ENCODE measurements at regions not wholly inside any gene's neighbourhood (a gene's known extent, or its start where the extent isn't known, plus 50 kb on each side); places are given as distances from the start of the nearest gene placed in this dataset.

- Histone ChIP-seq H3K9me3 (ENCODE audit: control insufficient read depth, insufficient read depth, low read depth, low read length) (no peaks in the 10 kb centered on the region), H3K4me3 (ENCODE audit: low read depth, low read length) (no peak overlapping the region), H3K4me1 (ENCODE audit: control insufficient read depth, insufficient read depth, low read length) (no peaks in the 10 kb centered on the region), H3K36me3 (ENCODE audit: control insufficient read depth in 2 of 2, insufficient read depth in 1 of 2, low read length in 2 of 2) (no peaks in the 10 kb centered on the region), H3K27ac (ENCODE audit: extremely low read depth, low read depth, low read length) (no peak overlapping the region)
- ChIA-PET POLR2A (no interaction called here), CTCF (interaction anchor here (0.6 kb wide), 1 partner anchor 873 kb away, joined by 3 read pairs; no protein-coding TSS in a partner anchor)
- no peak for TF ChIP-seq SETDB1 (IDR thresholded peaks at IDR 0.05; ENCODE audit: insufficient read length, low read length)
- TF ChIP-seq MZF1 (tag by site-specific recombination; IDR thresholded peaks at IDR 0.05; ENCODE audit: borderline replicate concordance) = no peak
- TF ChIP-seq ZNF449 (tag by site-specific recombination; IDR thresholded peaks at IDR 0.05) = no peak
- no peak for TF ChIP-seq ZNF660 (tag by site-specific recombination; IDR thresholded peaks at IDR 0.05)
- TF ChIP-seq ZNF76 (tag by site-specific recombination; IDR thresholded peaks at IDR 0.05; ENCODE audit: borderline replicate concordance, low read depth) = no peak
- no peak for TF ChIP-seq SCRT2 (tag by site-specific recombination; IDR thresholded peaks at IDR 0.05)
- TF ChIP-seq BCL6B (tag by site-specific recombination; IDR thresholded peaks at IDR 0.05) = no peak
- TF ChIP-seq ZNF792 (tag by site-specific recombination; IDR thresholded peaks at IDR 0.05) = no peak
- no peak for TF ChIP-seq ZBTB21 (tag by site-specific recombination; IDR thresholded peaks at IDR 0.05)
- TF ChIP-seq SCRT1 (tag by site-specific recombination; IDR thresholded peaks at IDR 0.05; ENCODE audit: borderline replicate concordance) = no peak
- no peak for TF ChIP-seq ZNF221 (tag by site-specific recombination; IDR thresholded peaks at IDR 0.05; ENCODE audit: borderline replicate concordance)
Observed at GRCh38 chr1:239169276-239169675, 217.1 kb upstream of the CHRM3 start.

- ChIA-PET POLR2A (no interaction called here), CTCF (interaction anchor here (0.6 kb wide), 1 partner anchor 68 kb away, joined by 3 read pairs; no protein-coding TSS in a partner anchor)
- no peaks in the 10 kb centered on the region for H3K36me3 ChIP-seq (ENCODE audit: control insufficient read depth in 2 of 2, insufficient read depth in 1 of 2, low read length in 2 of 2)
- no peaks in the 10 kb centered on the region for H3K9me3 ChIP-seq (ENCODE audit: control insufficient read depth, insufficient read depth, low read depth, low read length)
- TF ChIP-seq ZNF335 (tag by site-specific recombination; conservative IDR thresholded peaks at IDR 0.05) (no peak), ZFP69B (tag by site-specific recombination; IDR thresholded peaks at IDR 0.05) (no peak), ZNF791 (tag by site-specific recombination; IDR thresholded peaks at IDR 0.05) (no peak), SP7 (tag by site-specific recombination; IDR thresholded peaks at IDR 0.05) (no peak), ZNF549 (tag by site-specific recombination; IDR thresholded peaks at IDR 0.05) (no peak), ZNF121 (tag by site-specific recombination; IDR thresholded peaks at IDR 0.05) (no peak), ZNF623 (tag by site-specific recombination; IDR thresholded peaks at IDR 0.05) (no peak), BCL6B (tag by site-specific recombination; IDR thresholded peaks at IDR 0.05) (no peak), ZNF843 (tag by site-specific recombination; IDR thresholded peaks at IDR 0.05) (no peak), ZNF658 (tag by site-specific recombination; IDR thresholded peaks at IDR 0.05) (no peak), ZNF701 (tag by site-specific recombination; IDR thresholded peaks at IDR 0.05) (no peak), ZNF449 (tag by site-specific recombination; IDR thresholded peaks at IDR 0.05) (no peak)
- H3K4me3 ChIP-seq (ENCODE audit: low read depth, low read length) = no peak overlapping the region
- no peaks in the 10 kb centered on the region for H3K4me1 ChIP-seq (ENCODE audit: control insufficient read depth, insufficient read depth, low read length)
- no peak overlapping the region for H3K27ac ChIP-seq (ENCODE audit: extremely low read depth, low read depth, low read length)
Observed at GRCh38 chr1:239164451-239165180, 221.8 kb upstream of the CHRM3 start.
